Natural killer cell treated with Interleukin-12 subunit alpha and Interleukin-12 subunit beta and Interleukin-15 and Interleukin-18, amount 100 ng/mL, for 72 hours (primary cell): ENCODE measurements at regions not wholly inside any gene's neighbourhood (a gene's known extent, or its start where the extent isn't known, plus 50 kb on each side); places are given as distances from the start of the nearest gene placed in this dataset.
"Not testable (repeated sequence)": the region's sequence is repeated elsewhere in the genome, so short reads cannot be mapped to it uniquely, and the experiment has no call there.

Source experiments
- ATAC-seq, 2 donors: fragments of 150-1000 bp; cut with Tn5 transposase in 1 of 2; sonication (Bioruptor Pico), chemical (Tn5 transposase) in 1 of 2; 2 replicates each; pipeline ENCODE4 v1.10.0; 2021
- DNase-seq: peaks from one replicate; pipeline ENCODE4 v3.0.0; 2022; ENCODE audit warnings: low spot score
- H3K27ac Mint-ChIP-seq, 2 donors: 1 replicate in 1 of 2; 2 replicates in 1 of 2; pipeline ENCODE4 v1.8.0; 2022; ENCODE audit warnings: mixed read lengths in 2 of 2, mild to moderate bottlenecking in 1 of 2, moderate library complexity in 1 of 2
- H3K27me3 Mint-ChIP-seq, 2 donors: 1 replicate in 1 of 2; 2 replicates in 1 of 2; pipeline ENCODE4 v1.8.0; 2022; ENCODE audit warnings: mixed read lengths in 2 of 2
- H3K36me3 Mint-ChIP-seq: one replicate; pipeline ENCODE4 v1.8.0; 2022; ENCODE audit warnings: mixed read lengths
- H3K4me1 Mint-ChIP-seq, 2 donors: 1 replicate in 1 of 2; 2 replicates in 1 of 2; pipeline ENCODE4 v1.8.0; 2022; ENCODE audit warnings: low read depth in 2 of 2, mixed read lengths in 2 of 2, mild to moderate bottlenecking in 1 of 2
- H3K4me3 Mint-ChIP-seq: one replicate; pipeline ENCODE4 v1.8.0; 2022; ENCODE audit warnings: mixed read lengths
- H3K9me3 Mint-ChIP-seq: 2 replicates; pipeline ENCODE4 v1.8.0; 2022; ENCODE audit warnings: mixed read lengths

DNA sequence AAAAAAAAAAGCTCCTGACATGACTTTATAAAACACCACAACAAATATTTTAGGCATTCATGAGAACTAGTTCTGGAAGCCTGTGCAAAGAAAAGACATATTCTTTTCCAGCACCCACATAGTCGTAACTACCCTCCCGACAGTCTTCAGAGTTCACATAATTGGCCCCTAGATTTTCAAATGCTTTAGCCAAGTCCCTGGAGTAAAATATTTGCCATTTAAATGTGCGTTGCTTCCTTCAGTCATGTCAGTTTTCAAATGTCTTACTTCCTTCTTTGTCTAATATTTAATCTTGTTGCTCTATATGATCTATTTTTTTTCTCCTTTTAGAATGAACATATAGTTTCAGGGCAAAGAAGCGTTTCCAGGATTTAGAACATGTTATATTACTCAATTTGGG lies 66.8 kb upstream of the KRAS start:
- Mint-ChIP-seq H3K27ac (no peak overlapping the region), H3K9me3 (peaks cover 3% of the 10 kb centered on the region), H3K4me1 (peaks cover 13 to 25% of the 10 kb centered on the region in 2 donors), H3K4me3 (no peak overlapping the region), H3K27me3 (no peaks in the 10 kb centered on the region), H3K36me3 (no peaks in the 10 kb centered on the region)
- DNase-seq (no peak), ATAC-seq (no peak)

GRCh38 chr12:25315388-25315787 lies 64.7 kb upstream of the KRAS start:
- H3K4me1 Mint-ChIP-seq: peaks cover 0 to 7% of the 10 kb centered on the region in 2 donors
- H3K27me3 Mint-ChIP-seq: no peaks in the 10 kb centered on the region
- H3K4me3 Mint-ChIP-seq: no peak overlapping the region
- no peaks in the 10 kb centered on the region for H3K9me3 Mint-ChIP-seq
- ATAC-seq: no peak
- no peak for DNase-seq
- H3K36me3 Mint-ChIP-seq: no peaks in the 10 kb centered on the region
- no peak overlapping the region for H3K27ac Mint-ChIP-seq

DNA sequence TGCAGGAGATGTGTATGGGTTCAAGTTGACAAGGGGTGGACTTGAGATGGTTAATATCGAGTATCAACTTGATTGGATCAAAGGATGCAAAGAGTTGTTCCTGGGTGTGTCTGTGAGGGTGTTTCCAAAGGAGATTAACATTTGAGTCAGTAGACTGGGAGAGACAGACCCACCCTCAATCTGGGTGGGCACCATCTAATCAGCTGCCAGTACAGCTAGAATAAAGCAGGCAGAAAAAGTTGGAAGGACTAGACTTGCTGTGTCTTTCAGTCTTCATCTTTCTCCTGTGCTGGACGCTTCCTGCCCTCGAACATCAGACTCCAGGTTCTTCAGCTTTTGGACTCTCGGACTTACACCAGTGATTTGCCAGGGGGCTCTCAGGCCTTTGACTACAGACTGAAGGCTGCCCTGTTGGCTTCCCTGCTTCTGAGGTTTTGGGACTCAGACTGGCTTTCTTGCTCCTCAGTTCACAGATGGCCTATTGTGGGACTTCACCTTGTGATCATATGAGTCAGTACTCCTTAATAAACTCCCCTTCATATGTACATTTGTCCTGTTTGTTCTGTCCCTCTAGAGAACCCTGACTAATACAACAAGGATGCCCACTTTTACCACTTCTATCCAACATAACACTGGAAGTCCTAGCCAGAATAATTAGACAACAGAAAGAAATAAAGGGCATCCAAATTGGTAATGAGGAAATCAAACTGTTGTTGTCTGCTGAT lies 62.7 kb upstream of the KRAS start:
- not testable (repeated sequence) for ATAC-seq, DNase-seq, H3K27me3 Mint-ChIP-seq, H3K4me3 Mint-ChIP-seq, H3K9me3 Mint-ChIP-seq, H3K27ac Mint-ChIP-seq, H3K4me1 Mint-ChIP-seq, H3K36me3 Mint-ChIP-seq

DNA sequence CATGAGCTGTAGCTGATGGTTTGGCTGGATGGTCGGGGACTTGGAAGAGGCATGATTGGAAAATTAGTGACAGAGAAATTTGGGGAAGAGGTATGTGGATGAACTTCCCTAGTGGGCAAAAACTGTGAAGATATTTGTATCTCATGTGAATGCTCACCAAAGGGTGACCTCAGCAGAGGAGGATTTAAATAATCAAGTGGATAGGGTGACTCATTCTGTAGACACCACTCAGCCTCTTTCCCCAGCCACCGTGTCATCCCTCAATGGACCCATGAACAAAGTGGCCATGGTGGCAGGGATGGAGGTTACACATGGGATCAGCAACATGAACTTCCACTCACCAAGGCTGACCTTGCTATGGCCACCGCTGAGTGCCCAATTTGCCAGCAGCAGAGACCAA lies 60.8 kb upstream of the KRAS start:
- Mint-ChIP-seq H3K36me3 (no peaks in the 10 kb centered on the region), H3K4me3 (no peak overlapping the region), H3K9me3 (no peaks in the 10 kb centered on the region), H3K27ac (no peak overlapping the region), H3K27me3 (no peaks in the 10 kb centered on the region), H3K4me1 (no peaks in the 10 kb centered on the region)
- ATAC-seq: no peak
- DNase-seq: no peak

- H3K4me1 Mint-ChIP-seq, H3K9me3 Mint-ChIP-seq, H3K36me3 Mint-ChIP-seq, H3K4me3 Mint-ChIP-seq, H3K27ac Mint-ChIP-seq, H3K27me3 Mint-ChIP-seq, ATAC-seq, DNase-seq: not testable (repeated sequence)
These were observed 59.3 kb upstream of the KRAS start for GRCh38 chr12:25310071-25310470.

- Mint-ChIP-seq H3K9me3 (no peaks in the 10 kb centered on the region), H3K27me3 (no peaks in the 10 kb centered on the region), H3K4me1 (no peaks in the 10 kb centered on the region), H3K4me3 (no peak overlapping the region), H3K27ac (no peak overlapping the region), H3K36me3 (no peaks in the 10 kb centered on the region)
- no peak for ATAC-seq
- DNase-seq: no peak
These were observed 58.0 kb upstream of the KRAS start for GRCh38 chr12:25308756-25309155.

DNA sequence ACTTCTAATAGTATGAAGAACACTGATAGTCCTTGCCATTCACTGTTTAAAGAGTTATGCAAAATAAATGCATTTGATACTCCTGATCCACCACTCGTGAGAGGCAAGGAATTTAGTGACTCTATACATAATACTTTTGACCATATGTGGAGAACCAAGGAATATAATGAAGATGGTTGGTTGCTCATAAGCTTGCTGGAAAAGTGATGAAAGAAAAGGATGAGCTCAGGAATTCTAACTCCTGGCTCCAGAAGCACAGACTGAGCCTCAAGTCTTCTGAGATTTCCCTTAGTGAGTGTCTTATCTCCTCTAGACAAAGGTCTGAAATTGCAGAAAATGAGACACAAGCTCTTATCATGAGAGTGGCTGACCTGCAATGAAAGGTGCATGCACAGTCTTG lies 57.1 kb upstream of the KRAS start:
- DNase-seq: no peak
- H3K36me3 Mint-ChIP-seq: no peaks in the 10 kb centered on the region

GRCh38 chr12:25301798-25302197 lies 51.1 kb upstream of the KRAS start:
- no peak overlapping the region for H3K27ac Mint-ChIP-seq
- DNase-seq (no peak), ATAC-seq (no peak)
- peaks cover 0 to 8% of the 10 kb centered on the region in 2 donors for H3K27me3 Mint-ChIP-seq
- H3K9me3 Mint-ChIP-seq: no peaks in the 10 kb centered on the region
- no peaks in the 10 kb centered on the region for H3K4me1 Mint-ChIP-seq
- no peak overlapping the region for H3K4me3 Mint-ChIP-seq
- H3K36me3 Mint-ChIP-seq: no peaks in the 10 kb centered on the region

More for the DNA sequence above, 57.1 kb upstream of the KRAS start:
- no peak overlapping the region for H3K4me3 Mint-ChIP-seq
- H3K27ac Mint-ChIP-seq: no peak overlapping the region
- no peaks in the 10 kb centered on the region for H3K9me3 Mint-ChIP-seq
- ATAC-seq: no peak
- H3K4me1 Mint-ChIP-seq: no peaks in the 10 kb centered on the region
- H3K27me3 Mint-ChIP-seq: no peaks in the 10 kb centered on the region
